ENCODE measurements at regions not wholly inside any gene's neighbourhood (a gene's known extent, or its start where the extent isn't known, plus 50 kb on each side); places are given as distances from the start of the nearest gene placed in this dataset.

DNA sequence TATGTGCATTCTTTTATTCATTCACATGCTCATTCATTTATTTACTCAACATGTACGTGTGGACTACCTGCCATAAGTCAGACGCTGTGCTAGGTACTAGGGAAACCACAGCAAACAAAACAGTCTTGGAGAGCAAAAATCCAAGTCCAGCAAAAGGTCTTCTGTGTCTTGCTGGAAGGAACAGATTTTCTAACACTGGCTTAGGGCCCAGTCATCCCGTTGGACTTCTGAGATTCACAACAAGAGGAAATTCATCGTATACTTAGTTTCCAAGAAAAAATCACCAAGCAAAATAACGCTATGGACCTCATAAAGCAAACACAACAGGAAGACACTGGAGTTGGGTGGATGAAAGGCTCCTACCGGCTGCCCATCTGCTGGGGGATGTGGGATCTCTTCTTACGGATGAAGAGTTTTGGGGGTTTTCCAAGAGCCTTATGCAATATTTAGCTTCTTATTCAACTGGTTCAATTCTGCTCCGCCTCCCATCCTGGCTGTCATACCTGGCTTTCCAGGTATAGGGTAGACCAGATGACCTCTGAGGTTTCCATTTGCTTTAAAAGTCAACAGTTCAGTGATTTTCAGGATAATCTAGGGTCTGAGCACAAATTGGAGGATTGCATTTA lies 262.7 kb downstream of the HAUS1 start:
- ChIA-PET CTCF (no interaction called here), POLR2A (no interaction called here)
- intact Hi-C loops (cut with DNase I, micrococcal nuclease): no loop called here
- Histone ChIP-seq H3K27ac (ENCODE audit: low read depth in 1 of 2, low read length in 2 of 2) (no peak overlapping the region), H3K4me1 (ENCODE audit: insufficient read depth, low read length) (no peaks in the 10 kb centered on the region), H3K4me3 (ENCODE audit: low read length) (no peak overlapping the region), H3K9me3 (ENCODE audit: control insufficient read depth in 1 of 2, insufficient read depth in 1 of 2, low read length in 2 of 2) (no peaks in the 10 kb centered on the region), H3K36me3 (ENCODE audit: insufficient read depth, low read length) (no peaks in the 10 kb centered on the region), H3K27me3 (ENCODE audit: control insufficient read depth in 1 of 2, insufficient read depth in 2 of 2, low read length in 2 of 2) (no peaks in the 10 kb centered on the region)
- Mint-ChIP-seq H3K9me3 (no peaks in the 10 kb centered on the region), H3K4me1 (ENCODE audit: low read depth) (no peaks in the 10 kb centered on the region), H3K36me3 (ENCODE audit: low read depth) (no peaks in the 10 kb centered on the region), H3K27ac (no peak overlapping the region), H3K27me3 (no peaks in the 10 kb centered on the region), H3K4me3 (no peak overlapping the region)
- no peak for DNase-seq
- no peak for ATAC-seq (ENCODE audit: poor library complexity)
- TF ChIP-seq, protein P1, sequence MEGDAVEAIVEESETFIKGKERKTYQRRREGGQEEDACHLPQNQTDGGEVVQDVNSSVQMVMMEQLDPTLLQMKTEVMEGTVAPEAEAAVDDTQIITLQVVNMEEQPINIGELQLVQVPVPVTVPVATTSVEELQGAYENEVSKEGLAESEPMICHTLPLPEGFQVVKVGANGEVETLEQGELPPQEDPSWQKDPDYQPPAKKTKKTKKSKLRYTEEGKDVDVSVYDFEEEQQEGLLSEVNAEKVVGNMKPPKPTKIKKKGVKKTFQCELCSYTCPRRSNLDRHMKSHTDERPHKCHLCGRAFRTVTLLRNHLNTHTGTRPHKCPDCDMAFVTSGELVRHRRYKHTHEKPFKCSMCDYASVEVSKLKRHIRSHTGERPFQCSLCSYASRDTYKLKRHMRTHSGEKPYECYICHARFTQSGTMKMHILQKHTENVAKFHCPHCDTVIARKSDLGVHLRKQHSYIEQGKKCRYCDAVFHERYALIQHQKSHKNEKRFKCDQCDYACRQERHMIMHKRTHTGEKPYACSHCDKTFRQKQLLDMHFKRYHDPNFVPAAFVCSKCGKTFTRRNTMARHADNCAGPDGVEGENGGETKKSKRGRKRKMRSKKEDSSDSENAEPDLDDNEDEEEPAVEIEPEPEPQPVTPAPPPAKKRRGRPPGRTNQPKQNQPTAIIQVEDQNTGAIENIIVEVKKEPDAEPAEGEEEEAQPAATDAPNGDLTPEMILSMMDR (IDR thresholded peaks at IDR 0.05): no peak

DNA sequence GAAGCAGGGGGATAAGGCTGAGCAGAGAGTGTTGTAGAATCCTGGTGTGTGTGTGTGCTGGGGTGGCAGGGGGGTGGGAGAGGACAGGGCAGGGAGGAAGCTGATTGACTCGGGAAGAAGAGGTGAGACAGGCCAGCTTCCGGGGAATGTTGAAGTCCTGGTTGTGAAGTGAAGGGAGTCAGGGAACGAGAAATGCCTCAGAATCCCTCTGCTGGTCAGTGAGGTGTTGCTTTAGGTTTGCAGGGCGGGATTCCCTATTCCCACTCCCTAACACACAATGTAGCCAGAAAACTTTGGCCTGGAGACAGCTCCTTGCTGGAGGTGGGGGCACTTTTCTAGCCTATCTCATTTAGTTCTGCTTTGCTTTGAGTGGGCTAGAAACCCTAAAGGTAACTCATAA lies 265.1 kb downstream of the HAUS1 start:
- no peak overlapping the region for H3K4me3 ChIP-seq (ENCODE audit: low read length)
- H3K4me1 Mint-ChIP-seq (ENCODE audit: low read depth): no peaks in the 10 kb centered on the region
- CTCF ChIA-PET: no interaction called here
- H3K4me1 ChIP-seq (ENCODE audit: insufficient read depth, low read length): no peaks in the 10 kb centered on the region
- no peaks in the 10 kb centered on the region for H3K36me3 ChIP-seq (ENCODE audit: insufficient read depth, low read length)
- H3K27ac ChIP-seq (ENCODE audit: low read depth in 1 of 2, low read length in 2 of 2): no peak overlapping the region
- POLR2A ChIA-PET: no interaction called here
- no peaks in the 10 kb centered on the region for H3K27me3 Mint-ChIP-seq
- TF ChIP-seq, protein P1 (IDR thresholded peaks at IDR 0.05): no peak
- H3K4me3 Mint-ChIP-seq: no peak overlapping the region
- no peaks in the 10 kb centered on the region for H3K9me3 Mint-ChIP-seq
- DNase-seq (no peak), ATAC-seq (ENCODE audit: poor library complexity) (no peak)
- H3K27me3 ChIP-seq (ENCODE audit: control insufficient read depth in 1 of 2, insufficient read depth in 2 of 2, low read length in 2 of 2): no peaks in the 10 kb centered on the region
- H3K27ac Mint-ChIP-seq: no peak overlapping the region
- no peaks in the 10 kb centered on the region for H3K9me3 ChIP-seq (ENCODE audit: control insufficient read depth in 1 of 2, insufficient read depth in 1 of 2, low read length in 2 of 2)
- no peaks in the 10 kb centered on the region for H3K36me3 Mint-ChIP-seq (ENCODE audit: low read depth)
- intact Hi-C loops (cut with DNase I, micrococcal nuclease): no loop called here

DNA sequence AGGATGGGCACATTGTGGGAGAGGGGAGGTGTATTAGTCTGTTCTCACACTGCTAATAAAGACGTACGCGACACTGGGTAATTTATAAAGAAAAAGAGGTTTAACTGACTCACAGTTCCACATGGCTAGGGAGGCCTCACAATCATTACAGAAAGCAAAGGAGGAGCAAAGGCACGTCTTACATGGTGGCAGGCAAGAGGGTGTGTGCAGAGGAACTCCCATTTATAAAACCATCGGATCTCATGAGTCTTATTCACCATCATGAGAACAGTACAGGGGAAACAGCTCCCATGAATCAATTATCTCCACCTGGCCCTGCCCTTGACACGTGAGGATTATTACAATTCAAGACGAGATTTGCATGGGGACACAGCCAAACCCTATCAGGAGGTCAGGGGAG lies 266.7 kb downstream of the HAUS1 start:
- Histone ChIP-seq H3K4me3 (ENCODE audit: low read length) (no peak overlapping the region), H3K4me1 (ENCODE audit: insufficient read depth, low read length) (no peaks in the 10 kb centered on the region), H3K27ac (ENCODE audit: low read depth in 1 of 2, low read length in 2 of 2) (no peak overlapping the region), H3K27me3 (ENCODE audit: control insufficient read depth in 1 of 2, insufficient read depth in 2 of 2, low read length in 2 of 2) (no peaks in the 10 kb centered on the region), H3K9me3 (ENCODE audit: control insufficient read depth in 1 of 2, insufficient read depth in 1 of 2, low read length in 2 of 2) (no peaks in the 10 kb centered on the region), H3K36me3 (ENCODE audit: insufficient read depth, low read length) (no peaks in the 10 kb centered on the region)
- CTCF ChIA-PET: no interaction called here
- intact Hi-C loops (cut with DNase I, micrococcal nuclease): no loop called here
- POLR2A ChIA-PET: no interaction called here
- Mint-ChIP-seq H3K4me1 (ENCODE audit: low read depth) (no peaks in the 10 kb centered on the region), H3K36me3 (ENCODE audit: low read depth) (no peaks in the 10 kb centered on the region), H3K27me3 (no peaks in the 10 kb centered on the region), H3K4me3 (no peak overlapping the region), H3K9me3 (no peaks in the 10 kb centered on the region), H3K27ac (no peak overlapping the region)
- no peak for DNase-seq
- TF ChIP-seq, protein P1 (IDR thresholded peaks at IDR 0.05): no peak
- no peak for ATAC-seq (ENCODE audit: poor library complexity)

Data from CD4-positive, alpha-beta T cell (primary cell).